ENCODE measurements at regions not wholly inside any gene's neighbourhood (a gene's known extent, or its start where the extent isn't known, plus 50 kb on each side); places are given as distances from the start of the nearest gene placed in this dataset.

- Histone ChIP-seq H3K36me3 (ENCODE audit: control insufficient read depth, insufficient read depth, low read length) (no peaks in the 10 kb centered on the region), H3K4me1 (ENCODE audit: control insufficient read depth, insufficient read depth, low read length) (no peaks in the 10 kb centered on the region), H3K27me3 (ENCODE audit: control insufficient read depth, insufficient read depth, low read length) (no peaks in the 10 kb centered on the region), H3K9me3 (ENCODE audit: control insufficient read depth, insufficient read depth, low read length) (peaks cover 2% of the 10 kb centered on the region), H3K27ac (ENCODE audit: low read depth, low read length) (no peak overlapping the region), H3K4me3 (ENCODE audit: low read depth, low read length) (no peak overlapping the region)
- no CpG with 5 or more reads among the region's 2 CpGs for WGBS (ENCODE audit: insufficient coverage)
- peak in 1 of 6 donors; percentile 48 for DNase-seq (ENCODE audit: low read depth in 4 of 6, low spot score in 6 of 6)
These were observed 404.9 kb downstream of the CDK5RAP2 start for GRCh38 chr9:120175031-120175430.

DNA sequence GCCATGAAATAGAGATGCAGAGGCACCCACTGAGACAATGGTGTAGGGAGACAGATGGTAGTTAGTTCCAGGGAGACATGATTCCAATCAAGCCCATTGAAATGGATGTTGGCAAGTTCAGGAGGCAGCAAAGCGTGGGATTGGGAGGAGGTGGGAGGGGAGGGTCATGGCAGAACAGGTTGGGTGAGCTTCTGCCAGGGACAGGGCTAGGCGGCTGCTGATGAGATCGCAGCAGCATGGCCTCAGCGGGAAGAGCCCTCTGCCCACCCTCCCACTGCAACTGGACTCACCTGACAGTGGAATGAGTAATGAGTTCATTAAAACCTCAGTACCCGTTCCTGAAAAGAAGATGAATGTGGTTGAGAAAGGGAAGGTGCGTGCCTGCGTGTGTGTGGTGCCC, 418.2 kb downstream of the CDK5RAP2 start:
- H3K27ac ChIP-seq (ENCODE audit: low read depth, low read length), result no peak overlapping the region
- H3K4me3 ChIP-seq (ENCODE audit: low read depth, low read length), result no peak overlapping the region
- no peaks in the 10 kb centered on the region for H3K9me3 ChIP-seq (ENCODE audit: control insufficient read depth, insufficient read depth, low read length)
- DNase-seq (ENCODE audit: low read depth in 4 of 6, low spot score in 6 of 6), result peak in 1 of 6 donors; percentile 73
- H3K27me3 ChIP-seq (ENCODE audit: control insufficient read depth, insufficient read depth, low read length), result no peaks in the 10 kb centered on the region
- no peaks in the 10 kb centered on the region for H3K36me3 ChIP-seq (ENCODE audit: control insufficient read depth, insufficient read depth, low read length)
- no peaks in the 10 kb centered on the region for H3K4me1 ChIP-seq (ENCODE audit: control insufficient read depth, insufficient read depth, low read length)
- WGBS (ENCODE audit: insufficient coverage), result 92% methylated on average over 2 of the region's 7 CpGs

GRCh38 chr9:120158221-120158620, 421.7 kb downstream of the CDK5RAP2 start:
- Histone ChIP-seq H3K27ac (ENCODE audit: low read depth, low read length) (no peak overlapping the region), H3K27me3 (ENCODE audit: control insufficient read depth, insufficient read depth, low read length) (no peaks in the 10 kb centered on the region), H3K36me3 (ENCODE audit: control insufficient read depth, insufficient read depth, low read length) (no peaks in the 10 kb centered on the region), H3K4me3 (ENCODE audit: low read depth, low read length) (no peak overlapping the region), H3K4me1 (ENCODE audit: control insufficient read depth, insufficient read depth, low read length) (no peaks in the 10 kb centered on the region), H3K9me3 (ENCODE audit: control insufficient read depth, insufficient read depth, low read length) (no peaks in the 10 kb centered on the region)
- 100% methylated on average over 1 of the region's 1 CpG for WGBS (ENCODE audit: insufficient coverage)
- DNase-seq (ENCODE audit: low read depth in 4 of 6, low spot score in 6 of 6), result peak in 2 of 6 donors; percentile 5 to 27

DNA sequence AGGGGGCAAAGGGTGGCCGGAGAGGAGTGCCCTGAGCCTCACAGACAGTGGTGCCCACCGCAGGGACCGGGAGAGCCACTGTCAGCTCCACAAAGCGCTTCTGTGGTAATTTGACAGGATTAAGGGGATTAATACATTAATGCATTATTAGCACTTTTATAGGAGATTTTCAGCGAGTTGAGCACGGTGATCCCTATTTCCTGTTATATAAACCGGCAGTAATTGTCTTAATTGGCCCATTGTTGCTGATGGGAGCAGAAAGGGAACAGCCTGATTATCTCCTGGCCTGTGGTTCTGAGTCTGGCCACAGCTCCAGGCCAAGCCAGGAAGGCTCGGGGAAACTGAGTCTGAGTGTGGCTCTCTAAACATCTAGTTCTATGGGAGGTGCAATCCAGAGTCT, 423.6 kb downstream of the CDK5RAP2 start:
- no peak for DNase-seq (ENCODE audit: low read depth in 4 of 6, low spot score in 6 of 6)
- no peaks in the 10 kb centered on the region for H3K36me3 ChIP-seq (ENCODE audit: control insufficient read depth, insufficient read depth, low read length)
- peaks cover 10% of the 10 kb centered on the region for H3K4me1 ChIP-seq (ENCODE audit: control insufficient read depth, insufficient read depth, low read length)
- WGBS (ENCODE audit: insufficient coverage), result 60% methylated on average over 5 of the region's 8 CpGs
- no peaks in the 10 kb centered on the region for H3K27me3 ChIP-seq (ENCODE audit: control insufficient read depth, insufficient read depth, low read length)
- no peak overlapping the region for H3K4me3 ChIP-seq (ENCODE audit: low read depth, low read length)
- no peak overlapping the region for H3K27ac ChIP-seq (ENCODE audit: low read depth, low read length)
- no peaks in the 10 kb centered on the region for H3K9me3 ChIP-seq (ENCODE audit: control insufficient read depth, insufficient read depth, low read length)

DNA sequence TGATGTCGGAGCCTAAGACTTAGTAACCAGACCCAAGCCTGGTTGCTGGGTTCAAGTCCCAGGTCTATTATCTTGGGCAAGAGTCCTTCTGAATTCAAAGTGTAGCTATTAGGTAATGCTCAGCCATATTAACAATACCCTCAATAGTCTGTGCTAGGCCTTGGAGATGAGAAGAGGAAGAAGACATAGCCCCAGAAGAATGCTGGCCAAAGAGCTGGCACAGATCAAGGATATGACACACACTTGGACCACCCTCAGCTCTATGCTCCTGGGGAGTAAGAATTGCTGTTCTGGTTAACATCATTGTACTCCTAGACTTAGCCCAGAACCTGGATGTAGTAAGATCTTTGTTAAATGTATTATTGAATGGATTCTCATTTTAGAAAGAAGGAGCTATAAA, 426.7 kb downstream of the CDK5RAP2 start:
- no peak for DNase-seq (ENCODE audit: low read depth in 4 of 6, low spot score in 6 of 6)
- H3K27ac ChIP-seq (ENCODE audit: low read depth, low read length), result no peak overlapping the region
- H3K4me3 ChIP-seq (ENCODE audit: low read depth, low read length), result no peak overlapping the region
- H3K9me3 ChIP-seq (ENCODE audit: control insufficient read depth, insufficient read depth, low read length), result no peaks in the 10 kb centered on the region
- no peaks in the 10 kb centered on the region for H3K27me3 ChIP-seq (ENCODE audit: control insufficient read depth, insufficient read depth, low read length)
- WGBS (ENCODE audit: insufficient coverage), result 86% methylated on average over 1 of the region's 1 CpG
- no peaks in the 10 kb centered on the region for H3K36me3 ChIP-seq (ENCODE audit: control insufficient read depth, insufficient read depth, low read length)
- H3K4me1 ChIP-seq (ENCODE audit: control insufficient read depth, insufficient read depth, low read length), result peaks cover 10% of the 10 kb centered on the region

DNA sequence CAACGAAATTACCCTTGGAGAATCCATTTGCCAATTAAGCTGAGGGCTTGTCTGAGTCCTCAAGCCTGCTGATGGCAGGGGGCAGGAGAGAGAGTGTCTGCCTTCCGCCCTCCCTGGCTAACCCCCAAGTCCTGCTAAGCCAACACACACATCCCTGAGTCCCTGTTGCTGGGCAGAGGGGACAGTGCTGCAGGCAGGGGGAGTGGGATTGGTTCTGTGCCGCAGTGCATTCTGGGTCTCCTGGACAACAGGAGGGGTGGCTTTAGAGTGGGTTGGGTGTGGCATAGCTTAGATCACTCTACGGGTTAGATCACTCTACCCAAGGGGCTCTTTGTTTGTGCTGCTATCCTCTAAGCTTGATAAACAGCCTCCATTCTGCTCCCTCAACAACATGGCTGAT, 427.7 kb downstream of the CDK5RAP2 start:
- H3K4me1 ChIP-seq (ENCODE audit: control insufficient read depth, insufficient read depth, low read length), result peaks cover 10% of the 10 kb centered on the region
- H3K9me3 ChIP-seq (ENCODE audit: control insufficient read depth, insufficient read depth, low read length), result no peaks in the 10 kb centered on the region
- H3K27me3 ChIP-seq (ENCODE audit: control insufficient read depth, insufficient read depth, low read length), result no peaks in the 10 kb centered on the region
- no peak overlapping the region for H3K4me3 ChIP-seq (ENCODE audit: low read depth, low read length)
- peak; percentile 46 to 92 (median 61) for DNase-seq (ENCODE audit: low read depth in 4 of 6, low spot score in 6 of 6)
- 0% methylated on average over 1 of the region's 4 CpGs for WGBS (ENCODE audit: insufficient coverage)
- H3K36me3 ChIP-seq (ENCODE audit: control insufficient read depth, insufficient read depth, low read length), result no peaks in the 10 kb centered on the region
- H3K27ac ChIP-seq (ENCODE audit: low read depth, low read length), result peak overlapping the region; percentile 16

GRCh38 chr9:120151806-120152205, 428.2 kb downstream of the CDK5RAP2 start:
- WGBS (ENCODE audit: insufficient coverage), result 0% methylated on average over 4 of the region's 12 CpGs
- Histone ChIP-seq H3K4me3 (ENCODE audit: low read depth, low read length) (no peak overlapping the region), H3K36me3 (ENCODE audit: control insufficient read depth, insufficient read depth, low read length) (no peaks in the 10 kb centered on the region), H3K27ac (ENCODE audit: low read depth, low read length) (peak overlapping the region; percentile 16), H3K4me1 (ENCODE audit: control insufficient read depth, insufficient read depth, low read length) (peaks cover 10% of the 10 kb centered on the region), H3K9me3 (ENCODE audit: control insufficient read depth, insufficient read depth, low read length) (no peaks in the 10 kb centered on the region), H3K27me3 (ENCODE audit: control insufficient read depth, insufficient read depth, low read length) (no peaks in the 10 kb centered on the region)
- DNase-seq (ENCODE audit: low read depth in 4 of 6, low spot score in 6 of 6), result peak in 2 of 6 donors; percentile 52 to 77

GRCh38 chr9:120151149-120151548, 428.8 kb downstream of the CDK5RAP2 start:
- Histone ChIP-seq H3K9me3 (ENCODE audit: control insufficient read depth, insufficient read depth, low read length) (no peaks in the 10 kb centered on the region), H3K4me1 (ENCODE audit: control insufficient read depth, insufficient read depth, low read length) (peaks cover 10% of the 10 kb centered on the region), H3K27ac (ENCODE audit: low read depth, low read length) (no peak overlapping the region), H3K4me3 (ENCODE audit: low read depth, low read length) (no peak overlapping the region), H3K27me3 (ENCODE audit: control insufficient read depth, insufficient read depth, low read length) (no peaks in the 10 kb centered on the region), H3K36me3 (ENCODE audit: control insufficient read depth, insufficient read depth, low read length) (no peaks in the 10 kb centered on the region)
- DNase-seq (ENCODE audit: low read depth in 4 of 6, low spot score in 6 of 6), result no peak
- 86% methylated on average over 1 of the region's 3 CpGs for WGBS (ENCODE audit: insufficient coverage)

GRCh38 chr9:120138955-120139354, 441.0 kb downstream of the CDK5RAP2 start:
- H3K4me1 ChIP-seq (ENCODE audit: control insufficient read depth, insufficient read depth, low read length), result no peaks in the 10 kb centered on the region
- H3K36me3 ChIP-seq (ENCODE audit: control insufficient read depth, insufficient read depth, low read length), result no peaks in the 10 kb centered on the region
- no peak overlapping the region for H3K4me3 ChIP-seq (ENCODE audit: low read depth, low read length)
- no peak overlapping the region for H3K27ac ChIP-seq (ENCODE audit: low read depth, low read length)
- no peaks in the 10 kb centered on the region for H3K27me3 ChIP-seq (ENCODE audit: control insufficient read depth, insufficient read depth, low read length)
- peaks cover 2% of the 10 kb centered on the region for H3K9me3 ChIP-seq (ENCODE audit: control insufficient read depth, insufficient read depth, low read length)
- WGBS (ENCODE audit: insufficient coverage), result no CpG with 5 or more reads among the region's 1 CpG
- DNase-seq (ENCODE audit: low read depth in 4 of 6, low spot score in 6 of 6), result no peak

DNA sequence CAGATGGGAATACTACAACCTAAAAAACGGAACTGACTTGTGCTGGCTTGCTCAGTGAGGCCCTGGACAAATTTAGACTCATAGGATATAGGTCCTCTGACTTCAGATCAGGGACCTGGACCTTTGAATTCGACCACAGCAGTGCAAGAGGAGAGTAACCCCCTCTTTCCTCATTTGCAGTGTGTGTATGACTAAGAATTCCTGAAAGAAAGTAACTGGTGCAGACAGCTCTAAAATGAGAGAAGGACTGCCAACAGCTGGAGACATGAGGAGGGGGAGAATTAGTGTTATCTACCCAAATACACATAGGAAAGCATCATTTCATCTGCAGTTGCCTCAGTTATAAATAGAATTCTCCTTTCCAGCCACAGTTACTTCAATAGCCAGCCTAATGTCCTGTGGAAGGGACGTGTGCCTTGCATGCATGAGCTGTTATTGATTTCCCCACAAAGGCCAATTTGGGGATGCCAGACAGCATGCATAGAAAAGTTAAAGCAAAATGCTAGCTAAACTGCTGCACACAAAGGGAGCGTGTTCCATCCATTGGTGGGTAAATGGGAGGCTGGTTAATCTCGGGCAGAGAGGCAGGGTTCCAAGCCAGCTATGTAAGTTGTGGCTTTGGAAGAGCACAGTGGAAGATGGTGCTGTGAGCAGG, 442.7 kb downstream of the CDK5RAP2 start:
- H3K36me3 ChIP-seq (ENCODE audit: control insufficient read depth, insufficient read depth, low read length), result no peaks in the 10 kb centered on the region
- no peaks in the 10 kb centered on the region for H3K27me3 ChIP-seq (ENCODE audit: control insufficient read depth, insufficient read depth, low read length)
- no peaks in the 10 kb centered on the region for H3K4me1 ChIP-seq (ENCODE audit: control insufficient read depth, insufficient read depth, low read length)
- peak in 3 of 6 donors; percentile 18 to 92 (median 26) for DNase-seq (ENCODE audit: low read depth in 4 of 6, low spot score in 6 of 6)
- H3K4me3 ChIP-seq (ENCODE audit: low read depth, low read length), result no peak overlapping the region
- no peak overlapping the region for H3K27ac ChIP-seq (ENCODE audit: low read depth, low read length)
- H3K9me3 ChIP-seq (ENCODE audit: control insufficient read depth, insufficient read depth, low read length), result peaks cover 2% of the 10 kb centered on the region
- WGBS (ENCODE audit: insufficient coverage), result 26% methylated on average over 4 of the region's 5 CpGs

All from spinal cord (tissue), 9 donors.